ENCODE measurements at regions not wholly inside any gene's neighbourhood (a gene's known extent, or its start where the extent isn't known, plus 50 kb on each side); places are given as distances from the start of the nearest gene placed in this dataset.

- TF ChIP-seq CTCF (IDR thresholded peaks at IDR 0.05) (no peak), POLR2A (IDR thresholded peaks at IDR 0.05) (no peak)
These were observed 113.4 kb downstream of the MAB21L3 start for GRCh38 chr1:116224561-116224960.

All from testis (tissue), 2 donors.